Brain microvascular endothelial cell (primary cell): ENCODE measurements at regions not wholly inside any gene's neighbourhood (a gene's known extent, or its start where the extent isn't known, plus 50 kb on each side); places are given as distances from the start of the nearest gene placed in this dataset.
"Not testable (repeated sequence)": the region's sequence is repeated elsewhere in the genome, so short reads cannot be mapped to it uniquely, and the experiment has no call there.

ENCODE experiments used
- DNase-seq: peaks from one replicate; pipeline ENCODE4 v3.0.0-alpha.2; 2020
- H3K27ac ChIP-seq: fragments of 250-450 bp; sonication (Bioruptor Pico); 2 replicates; pipeline ENCODE4 v1.5.1; 2020; ENCODE audit warnings: mild to moderate bottlenecking, moderate library complexity
- H3K27me3 ChIP-seq: fragments of 250-450 bp; sonication (Bioruptor Pico); replicated peaks from 2 replicates; pipeline ENCODE4 v1.5.1; 2020; ENCODE audit warnings: mild to moderate bottlenecking
- H3K36me3 ChIP-seq: fragments of 250-450 bp; sonication (Bioruptor Pico); replicated peaks from 2 replicates; pipeline ENCODE4 v1.5.1; 2020; ENCODE audit warnings: mild to moderate bottlenecking
- H3K4me3 ChIP-seq: 2 replicates; pipeline ENCODE4 v1.5.1; 2011; ENCODE audit warnings: low read depth, mild to moderate bottlenecking, control low read depth, low read length, moderate library complexity
- CTCF ChIP-seq: IDR thresholded peaks from 2 replicates; pipeline ENCODE4 v1.5.1; 2011; ENCODE audit warnings: low read depth, mild to moderate bottlenecking, moderate library complexity, low read length, control low read depth, inconsistent platforms; ENCODE audit errors: missing control alignments
- in situ Hi-C: cut with HindIII; loops from 2 replicates; pipeline ENCODE4 v1.10.0; 2017; ENCODE audit warnings: low sequenced_read_pairs, low pct_ligation_motif_present

- in situ Hi-C loops, result no loop called here
- Histone ChIP-seq H3K27me3 (no peaks in the 10 kb centered on the region), H3K27ac (no peak overlapping the region), H3K4me3 (no peak overlapping the region), H3K36me3 (no peaks in the 10 kb centered on the region)
- TF ChIP-seq CTCF, result no peak
- DNase-seq, result no peak
These were observed 1008.4 kb downstream of the BRD1 start for GRCh38 chr22:48819232-48819631.

GRCh38 chr22:48817491-48817890, 1010.2 kb downstream of the BRD1 start:
- H3K4me3 ChIP-seq, DNase-seq, in situ Hi-C loops, H3K36me3 ChIP-seq, H3K27ac ChIP-seq, H3K27me3 ChIP-seq: not testable (repeated sequence)

- no peak for TF ChIP-seq CTCF
- Histone ChIP-seq H3K4me3 (no peak overlapping the region), H3K36me3 (no peaks in the 10 kb centered on the region), H3K27ac (no peak overlapping the region), H3K27me3 (no peaks in the 10 kb centered on the region)
- DNase-seq, result no peak
- in situ Hi-C loops, result no loop called here
These were observed 1015.8 kb downstream of the BRD1 start for GRCh38 chr22:48811885-48812284.

GRCh38 chr22:48808038-48808960, 1019.4 kb downstream of the BRD1 start:
- Histone ChIP-seq H3K27ac (no peak overlapping the region), H3K4me3 (no peak overlapping the region), H3K36me3 (no peaks in the 10 kb centered on the region), H3K27me3 (no peaks in the 10 kb centered on the region)
- TF ChIP-seq CTCF, result no peak
- in situ Hi-C loops, result no loop called here
- no peak for DNase-seq

- H3K27ac ChIP-seq, result no peak overlapping the region
- in situ Hi-C loops, result no loop called here
- TF ChIP-seq CTCF, result no peak
These were observed 1020.5 kb downstream of the BRD1 start for GRCh38 chr22:48807155-48807554.

GRCh38 chr22:48806227-48806781, 1021.4 kb downstream of the BRD1 start:
- TF ChIP-seq CTCF, result no peak
- in situ Hi-C loops, result no loop called here
- DNase-seq, result no peak

More at GRCh38 chr22:48807155-48807554, 1020.5 kb downstream of the BRD1 start:
- Histone ChIP-seq H3K36me3 (no peaks in the 10 kb centered on the region), H3K27me3 (no peaks in the 10 kb centered on the region), H3K4me3 (no peak overlapping the region)
- DNase-seq, result no peak

More at GRCh38 chr22:48806227-48806781, 1021.4 kb downstream of the BRD1 start:
- Histone ChIP-seq H3K4me3 (no peak overlapping the region), H3K36me3 (no peaks in the 10 kb centered on the region), H3K27ac (no peak overlapping the region), H3K27me3 (no peaks in the 10 kb centered on the region)
